Umbilical cord (tissue), 1 donor: ENCODE measurements at regions not wholly inside any gene's neighbourhood (a gene's known extent, or its start where the extent isn't known, plus 50 kb on each side); places are given as distances from the start of the nearest gene placed in this dataset.

Experiments
- DNase-seq: peaks from one replicate; pipeline ENCODE4 v3.0.0-alpha.2; 2015; ENCODE audit warnings: low spot score

GRCh38 chr2:221831051-221831450 lies 258.9 kb upstream of the EPHA4 start:
- no peak for DNase-seq

DNA sequence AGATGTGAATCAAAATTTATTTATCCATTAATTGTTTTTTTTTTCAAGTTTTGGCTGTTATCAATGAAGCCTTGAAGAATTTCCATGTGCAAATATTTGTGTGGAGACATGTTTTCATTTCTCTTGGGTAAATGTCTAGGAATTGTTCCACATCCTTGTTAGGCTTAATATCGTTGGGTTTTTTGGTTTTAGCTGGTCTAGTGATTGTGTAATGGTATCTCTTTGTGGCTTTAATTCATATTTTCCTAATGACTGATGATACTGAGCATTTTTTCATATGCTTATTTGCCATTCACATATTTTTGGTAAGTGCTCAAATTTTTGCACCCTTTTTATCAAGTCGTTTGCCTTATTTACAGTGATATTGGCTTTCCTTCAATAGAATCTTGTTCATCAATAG lies 250.3 kb upstream of the EPHA4 start:
- no peak for DNase-seq

DNA sequence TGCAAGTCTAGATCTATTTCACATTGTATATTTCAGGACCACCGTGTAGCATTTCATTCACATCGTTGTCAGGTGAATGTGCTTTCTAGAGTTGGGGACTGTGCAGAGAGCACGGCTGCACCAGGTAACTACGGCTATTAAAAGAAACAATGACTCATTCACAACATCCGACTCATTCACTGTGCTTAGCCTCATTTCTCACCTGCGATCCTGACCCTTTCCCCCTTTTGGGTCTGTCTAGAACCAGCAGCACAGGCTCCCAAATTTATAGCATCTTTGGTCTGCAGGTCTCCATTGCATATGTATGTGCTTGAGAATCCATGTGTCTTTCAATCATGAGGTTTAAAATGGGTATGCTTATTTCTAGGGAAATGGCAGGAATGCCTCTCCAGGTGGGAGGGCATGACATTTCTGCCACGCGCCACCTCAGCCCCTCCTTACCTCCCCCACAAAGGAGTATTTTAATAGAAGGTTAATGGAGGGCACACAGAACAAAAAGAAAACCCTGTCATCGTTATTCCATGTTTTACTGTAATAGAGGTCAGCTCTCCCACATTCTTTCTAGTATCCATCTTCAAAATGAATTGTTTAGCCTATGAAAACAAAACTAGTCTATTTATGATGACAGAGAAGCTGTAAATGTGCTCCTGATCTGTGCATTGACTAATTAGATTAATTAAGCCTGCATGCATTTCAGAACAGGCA lies 246.7 kb upstream of the EPHA4 start:
- no peak for DNase-seq

DNA sequence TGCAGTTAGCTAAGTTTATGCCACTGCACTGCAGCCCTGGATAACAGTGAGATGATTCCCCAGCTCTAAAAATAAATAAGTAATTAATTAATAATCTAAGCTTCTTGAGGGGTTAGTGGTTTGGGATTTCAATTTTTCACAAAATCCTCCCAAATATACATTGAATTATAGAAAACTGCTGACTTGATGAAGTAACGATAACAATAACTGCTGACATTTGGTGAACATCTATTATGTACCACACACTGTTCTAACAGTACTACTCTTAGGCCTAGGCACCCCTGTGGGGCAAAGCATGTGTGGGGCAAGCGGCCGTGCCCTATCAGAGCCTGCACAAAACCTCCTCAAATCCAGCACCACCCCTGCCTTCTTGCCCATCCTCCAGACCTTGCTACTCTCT lies 245.8 kb upstream of the EPHA4 start:
- DNase-seq = no peak

DNA sequence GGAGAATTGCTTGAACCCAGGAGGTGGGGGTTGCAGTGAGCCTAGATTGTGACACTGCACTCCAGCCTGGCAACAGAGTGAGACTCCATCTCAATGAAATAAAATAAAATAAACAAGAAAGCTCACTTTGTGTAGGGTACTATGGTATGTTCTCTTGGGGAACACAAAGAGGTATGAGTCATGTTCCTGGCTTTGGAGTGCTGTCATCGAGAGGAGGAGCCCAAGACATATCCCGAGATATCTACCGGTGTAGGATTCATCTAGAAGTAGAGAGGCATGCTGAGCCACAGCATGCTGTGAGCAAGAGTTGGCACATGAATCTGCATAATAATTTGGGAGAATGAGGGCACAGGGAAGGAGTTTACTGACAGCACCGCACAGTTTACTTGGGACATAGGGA lies 244.9 kb upstream of the EPHA4 start:
- no peak for DNase-seq

DNA sequence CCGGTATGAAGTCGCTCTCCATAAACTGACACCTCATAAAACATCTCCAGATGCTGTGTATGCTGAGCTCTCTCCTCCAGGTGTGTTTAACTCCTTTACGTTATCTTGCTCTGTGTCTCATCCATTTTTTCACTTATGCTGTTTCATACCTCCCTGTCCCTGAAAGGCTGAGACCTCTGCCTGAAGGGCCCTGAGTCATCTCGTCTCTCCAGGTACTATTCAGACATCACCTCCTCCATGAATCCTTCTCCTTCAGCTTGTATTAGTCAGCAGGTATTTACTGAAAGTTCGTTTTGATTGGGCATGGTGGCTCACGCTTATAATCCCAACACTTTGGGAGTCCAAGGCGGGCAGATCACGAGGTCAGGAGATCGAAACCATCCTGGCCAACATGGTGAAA lies 244.5 kb upstream of the EPHA4 start:
- DNase-seq = no peak

DNA sequence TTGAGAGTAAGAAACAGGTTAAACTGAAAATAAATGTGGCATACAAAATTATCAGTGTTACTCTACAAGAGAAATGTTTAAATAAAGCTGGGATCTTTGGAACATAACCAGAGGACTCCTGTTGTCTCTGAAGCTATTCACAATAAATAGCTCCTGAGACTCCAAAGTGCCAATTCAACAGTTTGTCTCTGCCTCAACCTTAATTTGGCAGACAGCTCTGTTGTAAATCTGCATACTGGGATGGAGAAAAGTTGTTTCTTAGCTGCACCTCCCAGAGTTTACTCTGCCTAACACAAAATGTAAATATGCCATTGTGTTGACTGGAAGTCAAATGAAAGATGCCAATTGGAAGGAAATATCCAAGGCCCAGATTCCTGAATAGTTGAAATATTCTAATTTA lies 238.5 kb upstream of the EPHA4 start:
- DNase-seq = no peak

- DNase-seq = peak; percentile 52
Observed at GRCh38 chr2:221810245-221810644, 238.1 kb upstream of the EPHA4 start.

- no peak for DNase-seq
Observed at GRCh38 chr2:221808488-221808887, 236.4 kb upstream of the EPHA4 start.

DNA sequence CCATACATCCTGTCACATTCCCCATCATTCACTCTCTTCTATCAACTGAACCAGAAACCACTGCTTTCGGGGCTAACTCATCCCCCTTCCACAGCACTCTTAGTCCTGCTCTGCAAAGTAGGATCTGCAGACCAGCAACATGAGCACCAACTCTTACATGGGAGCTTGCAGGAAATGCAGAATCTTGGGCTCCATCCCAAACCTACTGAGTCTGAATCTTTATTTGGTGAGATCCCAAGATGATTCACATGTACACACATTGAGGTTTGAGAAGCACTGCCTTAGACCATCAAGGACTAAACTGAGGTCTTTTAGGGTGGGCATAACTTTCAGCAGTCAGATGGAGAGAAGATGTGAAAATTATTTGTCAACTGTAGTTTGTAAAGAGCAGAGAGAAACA lies 235.6 kb upstream of the EPHA4 start:
- no peak for DNase-seq

- no peak for DNase-seq
Observed at GRCh38 chr2:221802089-221802488, 230.0 kb upstream of the EPHA4 start.

- no peak for DNase-seq
Observed at GRCh38 chr2:221792971-221793521, 220.9 kb upstream of the EPHA4 start.

GRCh38 chr2:221791844-221792243 lies 219.7 kb upstream of the EPHA4 start:
- DNase-seq = no peak

DNA sequence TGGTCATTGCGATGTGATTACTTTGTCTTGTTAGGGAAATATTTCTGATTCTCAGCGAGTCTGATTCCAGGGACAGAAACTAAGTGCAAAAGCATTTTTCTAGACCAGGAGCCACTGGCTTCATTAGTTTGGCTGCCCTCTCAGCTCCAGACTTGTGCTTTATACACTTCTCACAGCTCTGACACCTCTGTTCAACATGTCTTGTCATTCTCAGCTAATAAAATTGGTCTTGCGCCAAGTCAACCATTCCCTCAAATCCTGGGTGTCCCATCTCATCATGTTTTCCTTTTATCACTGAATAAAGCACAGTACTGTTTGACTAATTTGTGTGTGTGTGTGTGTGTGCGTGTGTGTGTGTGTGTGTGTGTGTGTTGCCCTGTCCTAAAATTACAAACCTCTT lies 215.5 kb upstream of the EPHA4 start:
- no peak for DNase-seq

DNA sequence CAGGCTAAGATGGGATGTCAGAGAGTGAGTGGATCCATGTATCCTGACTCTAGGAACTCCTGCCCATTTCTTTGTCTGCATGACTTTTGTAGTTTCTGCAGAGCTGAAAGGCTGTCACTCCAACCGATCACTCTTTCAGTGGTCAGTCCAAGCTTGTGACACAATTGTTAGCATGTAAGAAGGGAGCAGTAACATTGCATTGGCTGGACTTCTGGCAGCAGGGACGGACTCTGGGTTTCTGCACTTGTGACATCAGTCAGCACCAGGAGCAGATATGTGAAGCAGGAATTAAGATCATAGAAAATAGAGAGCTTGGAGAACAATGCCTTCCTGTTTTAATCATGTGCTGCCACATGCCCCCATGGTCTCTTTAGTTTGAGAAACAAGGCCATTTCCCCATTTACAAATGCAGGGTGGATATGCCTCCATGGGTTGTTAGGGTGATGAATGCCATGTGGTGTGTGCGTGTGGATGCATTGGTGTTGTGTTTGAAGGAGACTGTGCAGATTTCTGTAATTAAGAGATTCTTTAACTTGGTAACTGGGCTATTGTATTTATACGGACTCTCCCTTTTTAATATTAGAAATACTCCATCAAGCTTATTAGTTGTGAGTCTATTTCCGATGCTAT lies 214.3 kb upstream of the EPHA4 start:
- DNase-seq = no peak

DNA sequence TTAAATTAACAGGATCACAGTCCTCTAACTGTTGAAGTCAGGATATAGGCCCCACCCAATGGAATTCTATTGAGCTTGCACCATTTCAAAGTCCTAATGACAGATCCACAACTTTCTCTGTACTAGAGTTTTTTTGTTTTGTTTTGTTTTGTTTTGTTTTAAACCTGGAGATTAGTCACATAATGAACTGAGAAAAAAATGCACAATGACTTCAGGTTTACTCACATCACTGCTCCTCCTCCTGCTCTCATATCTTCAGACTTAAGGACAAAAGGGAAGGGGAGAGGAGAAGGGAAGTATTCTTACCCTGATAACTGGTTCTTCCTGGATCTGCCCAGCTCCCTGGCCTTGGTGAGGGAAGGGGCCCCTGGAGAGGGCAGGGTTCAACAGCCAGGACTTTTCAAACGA lies 208.2 kb upstream of the EPHA4 start:
- DNase-seq = no peak

- DNase-seq = peak; percentile 7
Observed at GRCh38 chr2:221779614-221780067, 207.5 kb upstream of the EPHA4 start.

DNA sequence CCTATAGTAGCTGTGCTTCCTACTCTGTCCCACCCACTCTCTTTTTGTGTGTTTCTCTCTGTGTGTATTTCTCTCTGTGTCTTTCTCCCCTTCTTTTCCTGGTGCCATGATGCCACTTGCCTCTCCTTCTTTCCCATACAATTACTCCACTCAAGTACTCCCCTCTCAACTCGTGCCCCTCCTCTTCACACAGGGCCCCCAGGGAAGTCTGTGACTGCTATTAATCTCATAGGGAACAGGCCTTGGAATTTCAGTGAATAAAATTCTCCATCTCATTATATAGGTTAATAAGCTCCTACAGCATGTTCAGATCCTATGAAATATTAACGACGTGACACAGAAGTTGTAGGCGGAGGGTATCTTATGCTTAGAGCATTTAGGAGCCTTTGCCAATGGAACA lies 205.9 kb upstream of the EPHA4 start:
- DNase-seq = no peak

DNA sequence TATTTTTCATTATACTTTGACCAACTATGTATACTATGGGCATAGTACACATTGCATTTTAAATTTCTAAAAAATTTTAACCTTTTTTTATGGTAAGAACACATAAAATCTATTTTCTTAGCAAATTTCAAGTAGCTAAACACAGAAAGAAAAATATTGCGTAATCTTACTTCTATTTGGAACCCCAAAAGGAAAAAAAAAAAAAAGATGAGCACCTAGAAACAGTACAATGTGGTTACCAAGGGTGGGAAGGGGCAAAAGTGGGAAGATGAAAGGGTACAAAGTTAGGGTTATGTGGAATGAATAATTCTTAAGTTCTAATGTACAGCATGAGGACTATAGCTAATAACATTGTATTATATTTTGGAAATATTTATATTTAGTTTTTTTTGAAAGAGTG lies 205.0 kb upstream of the EPHA4 start:
- DNase-seq = no peak

DNA sequence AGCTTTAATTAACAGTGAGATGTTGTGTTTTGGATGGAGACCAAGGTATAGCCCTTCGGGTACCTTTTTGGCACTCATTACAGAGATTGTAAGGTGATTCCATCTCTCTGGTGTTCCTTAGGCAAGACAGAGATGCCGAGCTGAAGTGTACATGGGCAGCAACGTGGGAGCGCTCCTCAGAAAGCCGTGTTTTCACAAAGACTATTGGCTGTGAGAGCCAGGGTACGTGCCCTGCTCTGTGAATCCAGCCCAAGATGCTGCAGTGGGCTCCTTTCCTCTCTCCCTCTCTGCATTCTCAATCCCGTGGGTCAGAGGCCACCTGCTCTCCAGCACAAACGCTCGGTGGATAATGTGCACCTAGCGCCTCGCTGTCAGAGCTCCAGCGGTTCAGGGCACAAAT lies 203.0 kb upstream of the EPHA4 start:
- DNase-seq = no peak

- no peak for DNase-seq
Observed at GRCh38 chr2:221774136-221774535, 202.0 kb upstream of the EPHA4 start.

GRCh38 chr2:221771297-221771696 lies 199.2 kb upstream of the EPHA4 start:
- DNase-seq = no peak
